Stimulated activated CD4-positive, alpha-beta T cell treated with anti-CD3 and anti-CD28 coated beads, Interleukin-12 subunit alpha, Interleukin-12 subunit beta, amount 100 ng/mL, for 4 hours (primary cell): ENCODE measurements at regions not wholly inside any gene's neighbourhood (a gene's known extent, or its start where the extent isn't known, plus 50 kb on each side); places are given as distances from the start of the nearest gene placed in this dataset.

Source experiments
- DNase-seq: peaks from one replicate; pipeline ENCODE4 v3.0.0-alpha.2; 2020

DNA sequence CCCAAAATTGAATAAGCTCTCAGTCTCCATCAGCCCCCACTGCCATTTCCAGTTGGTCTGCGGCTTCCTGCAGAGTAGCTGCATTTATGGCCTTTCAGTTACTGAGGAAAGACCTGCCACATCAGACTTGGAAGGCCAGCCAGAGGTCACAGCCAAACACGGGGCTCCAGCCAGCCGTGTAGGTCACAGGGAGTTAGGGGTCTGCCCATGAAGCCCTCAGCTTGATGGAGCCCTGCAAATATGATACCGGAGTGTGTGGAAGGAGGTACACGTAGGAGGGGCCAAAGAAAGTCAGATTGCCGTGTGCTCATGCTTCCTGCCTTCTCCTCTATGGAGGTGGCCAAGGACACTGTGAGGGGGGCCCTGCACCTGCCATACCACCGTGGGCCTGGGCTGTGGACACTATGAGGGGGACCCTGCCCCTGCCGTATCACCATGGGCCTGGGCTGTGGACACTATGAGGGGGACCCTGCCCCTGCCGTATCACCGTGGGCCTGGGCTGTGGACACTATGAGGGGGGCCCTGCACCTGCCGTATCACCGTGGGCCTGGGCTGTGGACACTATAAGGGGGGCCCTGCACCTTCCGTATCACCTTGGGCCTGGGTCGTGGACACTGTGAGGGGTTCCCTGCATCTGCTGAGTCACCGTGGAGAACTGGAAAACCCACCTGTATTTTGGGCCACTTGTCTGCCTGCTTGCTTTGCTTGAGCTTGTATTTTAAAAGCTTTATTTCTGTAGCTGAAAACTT is 335.7 kb upstream of the SHH start:
- DNase-seq = no peak

DNA sequence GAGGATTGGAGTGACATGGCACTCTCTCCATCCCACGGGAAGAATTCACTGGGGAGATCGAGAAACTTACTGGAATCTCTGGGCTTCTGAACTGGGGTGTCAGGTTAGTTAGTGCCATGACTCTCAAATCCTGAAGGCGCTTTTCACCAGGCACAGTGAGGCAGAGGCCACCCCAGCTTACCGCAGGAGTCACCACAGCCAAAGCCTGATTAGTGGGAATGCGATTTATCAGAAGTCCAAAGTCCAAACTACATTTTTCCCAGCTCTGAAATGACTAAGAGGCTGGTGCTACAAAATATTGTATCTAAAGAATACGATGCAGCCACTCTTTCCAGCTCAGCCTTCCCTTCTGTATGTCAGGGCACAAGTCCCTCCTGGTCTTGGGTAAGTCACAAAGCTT is 334.8 kb upstream of the SHH start:
- DNase-seq = no peak

DNA sequence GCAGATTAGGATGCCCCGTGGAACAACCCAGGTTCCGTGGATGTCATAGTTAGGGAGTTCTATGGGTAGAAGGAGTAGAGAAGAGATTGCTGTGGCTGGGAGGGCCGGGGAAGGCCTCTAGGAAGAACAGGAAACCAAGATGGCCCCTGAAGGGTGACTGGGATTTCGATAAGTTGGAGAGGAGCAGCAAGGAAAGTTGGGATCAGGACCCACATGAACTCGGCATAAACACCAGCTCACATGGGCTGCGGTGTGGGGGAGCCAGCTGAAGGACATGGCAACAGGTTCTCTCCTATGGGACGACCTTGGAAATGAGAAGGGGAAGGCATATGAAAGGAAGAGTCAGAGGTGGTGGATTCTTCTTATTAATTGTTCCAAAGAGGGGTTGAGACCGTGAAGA is 333.7 kb upstream of the SHH start:
- no peak for DNase-seq

DNA sequence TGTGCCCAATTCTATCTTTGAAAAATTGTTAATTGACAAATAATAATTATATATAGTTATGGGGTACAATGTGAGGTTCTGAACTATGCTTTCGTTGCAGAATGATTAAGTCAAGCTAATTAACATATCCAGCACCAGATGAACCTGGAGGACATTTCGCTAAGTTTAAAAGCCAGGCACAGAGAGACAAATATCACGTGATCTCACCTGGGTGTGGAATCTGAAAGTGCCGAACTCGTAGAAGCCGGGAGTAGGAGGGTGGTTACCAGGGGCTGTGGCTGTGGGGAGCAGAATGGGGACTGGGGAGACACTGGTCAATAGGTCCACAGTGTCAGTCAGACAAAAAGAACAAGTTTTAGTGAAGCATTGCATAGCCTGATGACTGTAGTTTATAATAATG is 332.9 kb upstream of the SHH start:
- DNase-seq = no peak

DNA sequence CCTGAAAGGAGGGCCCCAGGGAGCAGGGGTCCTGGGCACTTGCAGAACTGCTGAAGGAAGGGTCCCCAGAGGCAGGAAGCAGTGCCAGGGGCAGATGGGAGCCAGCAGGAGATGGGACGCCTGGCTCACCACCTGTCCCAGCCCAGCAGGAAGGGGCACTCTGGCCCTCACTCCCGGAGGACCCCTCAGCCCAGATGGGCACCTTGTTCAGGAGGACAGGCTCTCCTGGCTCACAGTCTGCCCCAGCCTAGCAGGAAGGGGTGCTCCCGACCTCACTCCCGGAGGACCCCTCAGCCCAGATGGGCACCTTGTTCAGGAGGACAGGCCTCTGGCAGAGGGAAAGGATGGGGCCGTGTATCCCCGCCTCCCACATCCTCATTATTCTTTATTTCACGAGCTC is 331.4 kb upstream of the SHH start:
- no peak for DNase-seq

DNA sequence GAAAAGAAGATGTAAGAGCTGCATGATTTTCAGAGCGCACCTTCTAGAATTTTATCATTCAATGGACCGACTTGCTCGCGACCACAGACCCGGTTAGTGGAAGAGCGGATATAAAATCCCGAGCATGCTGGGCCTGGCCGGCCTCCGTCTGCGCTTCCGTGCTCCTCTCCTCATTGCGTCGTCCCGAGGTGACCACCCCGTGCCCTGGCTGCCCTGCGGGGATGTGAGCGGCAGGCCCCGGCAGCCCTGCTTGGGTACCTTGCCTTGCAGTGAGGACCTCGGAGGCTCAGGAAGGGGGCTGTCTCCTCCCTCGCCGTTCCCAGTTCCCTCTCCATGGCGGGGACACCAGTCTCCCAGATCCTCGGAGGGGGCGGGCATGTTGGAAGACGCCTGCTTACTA is 330.9 kb upstream of the SHH start:
- no peak for DNase-seq

DNA sequence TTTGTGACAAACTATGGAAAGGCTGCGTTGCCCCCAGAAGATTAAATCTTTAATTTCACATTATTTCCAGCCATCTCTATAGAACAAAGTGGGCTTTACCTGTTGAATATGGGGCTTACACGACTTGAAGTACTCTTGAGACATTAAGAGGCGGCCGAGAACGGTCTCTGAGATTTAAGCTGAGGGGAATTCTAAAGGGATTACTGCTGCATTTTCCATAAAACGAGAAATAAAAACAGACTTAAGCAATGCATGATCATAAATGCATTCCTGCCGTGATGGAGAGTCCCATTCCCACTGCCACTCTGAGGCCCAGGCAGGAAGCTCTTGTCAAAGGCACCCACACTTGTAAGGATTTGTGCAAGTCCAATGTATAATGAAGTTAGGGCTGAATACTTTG is 329.7 kb upstream of the SHH start:
- DNase-seq = no peak

DNA sequence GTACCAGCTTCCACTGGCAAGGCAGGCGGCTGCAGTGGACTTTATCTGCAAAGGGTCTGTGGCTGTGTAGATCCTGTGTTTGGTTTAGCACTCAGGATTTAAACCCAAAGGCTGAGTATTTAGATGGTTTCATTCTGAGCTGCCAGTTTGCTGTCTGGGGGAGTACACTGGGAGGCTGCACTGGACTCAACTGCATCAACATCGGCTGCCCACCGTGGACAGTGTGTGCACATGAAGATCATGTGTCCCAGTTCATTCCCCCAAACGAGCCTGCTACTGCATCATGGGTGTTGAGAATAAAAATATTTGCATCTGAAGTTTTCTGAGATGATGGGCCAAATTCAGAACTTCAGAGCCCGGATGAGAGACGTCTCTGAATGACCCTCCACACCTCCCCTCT is 328.6 kb upstream of the SHH start:
- DNase-seq = no peak

DNA sequence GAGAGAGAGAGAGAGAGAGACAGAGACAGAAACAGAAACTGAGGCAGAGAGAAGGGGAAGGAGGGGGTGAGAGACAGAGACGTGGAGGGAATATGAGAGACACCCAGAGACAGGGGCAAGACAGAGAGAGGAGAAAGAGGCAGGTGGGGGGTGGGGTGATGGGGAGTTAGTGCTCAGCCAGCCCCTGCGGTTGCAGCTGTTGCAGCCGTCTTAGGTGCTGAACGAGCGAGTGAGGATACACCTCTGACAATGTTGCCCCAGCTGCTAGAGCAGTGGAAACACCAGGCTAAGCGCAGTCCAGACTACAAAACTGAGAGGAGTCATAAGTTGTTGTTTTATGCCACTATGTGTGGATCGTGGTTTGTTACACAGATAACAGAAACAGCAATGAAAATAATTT is 328.2 kb upstream of the SHH start:
- DNase-seq = no peak

DNA sequence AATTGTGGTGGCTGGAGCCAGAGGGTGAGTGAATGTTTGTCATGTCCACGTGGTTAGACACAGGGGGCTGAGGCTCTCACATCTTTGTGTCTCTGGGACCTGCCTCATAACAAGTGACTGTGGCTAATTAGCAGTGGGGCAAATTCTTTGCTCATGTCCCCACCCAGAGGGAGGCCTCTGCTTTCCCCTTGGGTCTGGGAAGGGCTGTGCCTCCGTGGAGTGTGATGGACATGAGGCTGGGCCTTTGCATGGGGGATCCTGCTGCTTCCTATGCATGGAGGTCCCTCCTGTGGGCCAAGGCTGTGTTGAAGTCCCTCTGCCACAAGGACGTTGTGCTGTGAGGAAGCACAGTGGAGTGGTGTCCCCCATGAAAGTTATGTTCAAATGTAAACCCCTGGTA is 327.4 kb upstream of the SHH start:
- no peak for DNase-seq

DNA sequence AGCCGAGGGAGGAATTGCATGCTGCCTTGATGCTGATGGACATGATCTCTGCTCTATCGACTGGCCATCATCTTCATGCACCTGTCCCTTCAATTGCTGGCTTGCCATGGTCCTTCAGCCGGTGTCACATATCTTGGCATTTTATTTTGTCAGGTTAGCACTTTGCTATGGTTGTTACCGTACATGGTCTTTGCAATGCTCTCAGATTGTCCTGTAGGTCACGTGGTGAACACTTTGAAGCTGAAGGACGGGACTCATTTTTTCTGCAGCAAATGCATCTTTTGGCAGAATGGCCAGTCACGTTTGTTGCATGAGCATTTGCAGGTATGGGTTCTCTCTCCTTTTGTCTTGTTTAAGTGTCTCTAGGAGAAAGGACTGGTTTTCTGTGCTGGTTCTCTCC is 326.8 kb upstream of the SHH start:
- DNase-seq = no peak

DNA sequence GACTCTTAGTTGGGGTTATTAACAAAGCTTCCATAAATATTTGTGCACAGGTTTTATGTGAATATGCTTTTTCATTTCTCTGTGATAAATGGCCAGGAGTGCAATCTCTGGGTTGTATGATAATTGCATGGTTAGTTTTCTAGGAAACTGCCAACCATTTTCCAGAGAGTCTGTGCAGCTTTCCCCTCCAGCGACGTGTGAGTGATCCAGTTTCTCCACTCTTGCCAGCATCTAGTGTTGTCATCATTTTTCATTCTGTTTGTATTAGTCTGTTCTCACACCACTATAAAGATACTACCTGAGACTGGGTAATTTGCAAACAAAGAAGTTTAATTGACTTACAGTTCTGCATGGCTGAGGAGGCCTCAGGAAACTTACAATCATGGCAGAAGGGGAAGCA is 319.6 kb upstream of the SHH start:
- no peak for DNase-seq

DNA sequence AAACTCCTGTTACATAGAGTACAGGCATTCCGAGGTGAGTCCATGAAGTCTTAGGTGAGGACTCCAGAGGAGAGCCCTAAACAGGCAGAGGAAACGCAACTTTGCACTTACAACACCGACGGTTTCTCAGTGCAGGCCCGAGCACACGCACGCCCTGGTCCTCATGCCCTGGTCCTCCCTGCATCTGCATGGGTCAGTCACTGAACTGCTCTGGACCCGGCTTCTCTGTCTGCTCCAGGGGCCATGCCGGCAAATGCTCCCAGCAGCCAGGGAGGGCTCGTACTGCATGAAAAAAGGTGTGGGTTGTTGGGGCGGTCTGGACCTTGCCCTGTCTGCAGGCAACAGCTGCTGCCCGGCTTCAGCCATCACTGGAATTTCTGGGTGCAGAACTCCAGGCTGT is 317.3 kb upstream of the SHH start:
- DNase-seq = no peak

DNA sequence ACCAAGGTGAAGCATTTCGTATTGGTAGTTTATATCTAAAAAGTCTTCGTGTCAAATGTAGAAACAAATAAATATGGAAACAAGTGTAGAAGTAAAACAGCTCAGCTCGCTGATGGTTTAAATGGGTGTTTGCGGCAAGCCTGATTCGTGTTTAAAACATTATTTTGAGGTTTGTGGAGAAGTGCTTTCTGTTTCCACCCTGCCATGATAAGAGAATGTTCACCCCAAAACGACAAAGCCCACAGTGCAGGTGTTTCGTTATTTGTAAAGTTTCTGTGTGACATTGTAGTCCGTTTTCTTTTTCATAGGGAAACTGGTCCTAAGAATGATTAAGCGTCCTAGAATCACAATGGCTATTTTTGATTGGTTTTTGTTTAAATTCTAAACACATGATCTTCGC is 316.2 kb upstream of the SHH start:
- DNase-seq = no peak

DNA sequence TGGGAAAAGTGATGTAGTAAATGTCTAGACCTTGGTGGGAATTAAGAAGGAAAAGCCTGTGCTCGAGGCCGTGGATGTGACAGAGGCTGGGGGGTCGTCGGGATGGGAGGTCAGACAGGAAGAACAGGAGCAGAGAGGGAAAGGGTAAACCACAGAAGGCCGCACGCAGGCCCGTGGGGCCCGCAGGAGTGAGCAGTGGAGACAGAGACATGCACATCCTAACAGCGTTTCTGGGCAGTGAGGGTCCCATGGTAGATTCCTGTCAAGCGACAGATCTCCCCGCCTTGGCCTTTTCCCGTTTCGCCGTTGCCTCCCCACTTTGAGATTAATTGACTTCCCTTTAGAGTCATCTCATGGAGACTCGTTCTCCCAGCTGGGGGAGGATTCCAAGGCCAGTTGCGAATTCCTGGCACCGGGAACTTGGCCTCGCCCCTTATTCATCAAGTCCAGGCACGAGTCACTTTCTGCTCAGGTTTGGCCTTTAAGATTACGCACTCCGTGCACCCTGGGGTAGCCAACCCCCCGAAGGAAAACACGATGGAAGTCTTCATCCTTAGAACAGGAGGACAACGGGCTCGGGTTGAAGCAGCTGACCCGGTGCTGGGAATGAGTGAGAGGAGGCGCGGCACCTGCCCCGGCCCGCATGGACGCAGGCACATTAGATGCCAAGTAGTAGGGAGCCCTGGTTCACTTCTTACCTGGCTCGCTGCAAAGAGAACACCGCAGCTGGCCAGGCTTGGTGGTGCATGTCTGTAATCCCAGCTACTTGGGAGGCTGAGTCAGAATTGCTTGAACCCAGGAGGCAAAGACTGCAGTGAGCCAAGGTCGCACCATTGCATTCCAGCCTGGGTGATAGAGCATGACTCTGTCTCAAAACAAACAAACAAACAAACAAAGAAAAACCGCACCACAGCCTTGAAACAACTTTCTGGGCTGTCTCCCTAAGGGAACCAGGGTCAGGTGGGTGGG is 315.2 kb upstream of the SHH start:
- DNase-seq = no peak

DNA sequence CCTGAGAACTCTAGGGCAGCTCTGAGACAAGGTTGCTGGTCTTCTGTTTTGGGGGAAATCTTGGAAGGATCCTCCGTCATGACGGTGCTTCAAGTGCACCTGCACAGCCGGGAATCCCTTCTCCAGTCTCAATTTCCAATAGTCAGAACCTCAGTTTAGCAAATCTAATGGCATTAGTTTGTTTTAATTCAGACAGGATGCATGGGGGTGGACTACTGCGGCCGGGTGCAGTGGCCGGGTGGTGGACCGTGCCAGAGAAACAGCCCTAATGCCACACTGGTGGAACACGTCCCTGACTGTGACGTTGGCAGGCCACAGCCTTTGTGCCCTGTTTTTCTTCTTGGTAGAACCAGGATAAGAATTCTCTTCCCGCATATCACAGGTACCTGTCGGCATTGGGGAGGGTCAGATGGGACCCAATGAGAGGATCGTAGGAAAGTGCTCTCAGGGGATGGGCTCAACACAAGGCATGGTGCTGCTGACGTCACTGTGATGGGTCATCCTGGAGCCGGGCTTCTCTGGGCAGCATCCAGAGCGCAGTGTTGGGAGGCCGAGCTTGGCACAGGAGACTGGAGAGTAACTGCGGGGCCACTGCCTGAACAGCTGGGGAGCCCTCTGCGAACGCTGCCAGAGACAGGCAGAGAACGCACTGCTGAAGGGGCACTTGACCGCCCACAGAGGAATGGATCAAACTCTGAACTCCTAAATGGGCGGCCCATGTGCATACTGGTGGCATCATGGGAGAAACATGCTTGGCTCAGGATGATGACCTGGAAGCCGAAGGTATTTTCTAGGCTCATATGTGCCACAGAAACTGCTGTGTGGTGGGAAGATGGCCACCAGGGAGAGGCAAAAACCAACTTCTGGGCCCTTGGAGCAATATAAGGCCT is 313.8 kb upstream of the SHH start:
- no peak for DNase-seq

DNA sequence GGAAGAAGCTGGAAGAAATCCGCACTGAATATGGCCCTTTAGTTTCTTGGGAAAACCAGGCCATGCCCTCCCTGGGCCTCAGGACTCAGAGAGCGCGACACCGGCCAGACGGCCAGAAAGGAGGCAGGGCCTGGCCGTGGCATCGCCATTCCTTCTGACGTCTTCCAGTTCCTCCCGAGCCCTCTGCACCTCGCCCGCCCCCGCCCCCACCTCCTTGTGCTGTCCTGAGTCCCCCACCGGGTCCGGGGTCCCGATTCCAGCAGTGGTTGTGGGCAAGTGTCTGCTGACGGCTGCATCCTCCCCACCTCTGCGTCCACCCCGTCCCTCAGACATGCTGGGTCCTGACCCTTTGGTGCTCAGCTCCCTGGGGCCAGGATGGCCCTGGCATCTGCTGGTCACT is 312.1 kb upstream of the SHH start:
- no peak for DNase-seq

DNA sequence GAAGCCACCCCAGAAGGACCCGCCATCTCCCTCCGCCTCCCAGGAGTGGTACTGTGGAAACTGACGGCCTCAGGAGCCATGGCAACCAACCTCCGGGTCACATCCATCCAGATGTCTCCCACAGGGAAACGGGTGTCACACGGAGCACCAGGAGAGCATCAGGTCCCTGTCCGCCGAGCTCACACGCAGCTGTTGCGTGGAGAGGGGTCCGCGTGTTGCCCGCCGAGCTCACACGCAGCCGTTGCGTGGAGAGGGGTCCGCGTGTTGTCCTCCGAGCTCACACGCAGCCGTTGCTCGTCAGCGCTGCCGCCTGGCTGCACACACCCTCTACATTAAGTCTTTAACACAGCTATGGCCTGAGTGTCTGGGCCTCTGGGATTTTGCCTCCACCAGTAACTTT is 311.1 kb upstream of the SHH start:
- DNase-seq = no peak

DNA sequence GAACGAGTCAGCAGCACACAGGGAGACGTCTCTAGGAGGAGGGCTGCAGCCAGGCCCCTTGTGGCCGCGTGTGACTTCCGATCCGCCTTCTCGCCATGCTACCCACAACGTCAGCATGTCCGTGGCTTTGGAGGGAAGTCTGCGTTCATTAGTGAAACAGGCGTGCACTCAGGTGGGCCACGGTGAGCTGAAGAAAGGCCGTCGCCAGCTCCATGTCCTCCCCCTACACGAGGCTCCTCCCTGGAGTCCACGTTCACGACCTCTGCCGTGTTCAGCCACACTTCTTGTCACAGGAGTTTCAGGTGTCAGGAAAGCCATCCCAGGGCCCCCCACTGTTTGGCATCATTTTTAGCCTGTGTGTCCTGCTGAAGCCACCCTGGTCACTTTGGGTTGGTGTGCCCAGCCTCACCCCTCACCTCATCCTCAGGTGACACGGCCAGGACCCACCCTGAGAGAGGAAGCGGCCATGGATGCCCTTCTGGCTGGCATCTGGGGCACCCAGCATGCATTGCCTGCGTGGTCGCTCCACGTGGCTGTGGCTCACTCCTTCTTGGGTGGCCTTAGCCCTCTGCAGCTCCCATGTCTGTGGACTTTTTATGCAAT is 310.6 kb upstream of the SHH start:
- no peak for DNase-seq

DNA sequence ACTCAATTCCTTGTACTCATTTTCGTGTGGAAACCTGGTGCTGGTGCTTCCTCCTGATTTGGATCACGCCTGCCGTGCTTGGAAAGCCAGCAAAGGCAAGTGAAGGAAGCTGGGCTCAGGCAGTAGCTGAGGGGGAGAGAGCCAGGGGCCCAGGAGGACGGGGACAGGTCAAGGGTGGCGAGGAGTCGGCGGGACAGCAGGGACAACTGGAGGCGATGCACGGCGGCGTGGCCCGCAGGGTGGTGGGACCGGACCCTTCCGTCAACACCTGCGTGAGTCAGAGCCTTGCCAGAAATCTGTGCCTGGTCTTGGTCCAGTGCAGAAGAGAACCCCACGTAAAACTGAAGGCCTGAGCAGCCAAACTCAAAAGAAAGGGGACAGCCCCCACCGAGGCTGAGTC is 309.7 kb upstream of the SHH start:
- no peak for DNase-seq

DNA sequence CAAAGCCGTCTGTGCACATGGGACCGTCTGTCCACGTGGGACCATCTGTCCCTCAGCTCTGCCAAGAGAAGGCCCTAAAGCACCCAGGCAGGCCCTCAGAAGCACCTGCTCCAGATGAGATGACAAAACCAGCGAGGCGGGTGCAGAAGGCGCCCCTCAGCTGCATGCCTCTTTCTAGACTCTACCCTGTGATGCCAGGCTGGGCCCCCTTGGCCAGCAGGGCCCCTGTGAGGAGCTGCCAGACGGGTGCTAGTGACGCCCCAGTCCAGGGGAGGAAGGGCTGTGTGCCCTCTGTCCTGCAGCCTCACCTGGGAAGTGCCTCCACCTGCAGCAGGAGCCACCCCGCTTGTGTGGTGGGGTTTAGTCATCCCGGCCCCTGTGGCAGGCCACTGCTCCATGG is 309.2 kb upstream of the SHH start:
- DNase-seq = no peak

DNA sequence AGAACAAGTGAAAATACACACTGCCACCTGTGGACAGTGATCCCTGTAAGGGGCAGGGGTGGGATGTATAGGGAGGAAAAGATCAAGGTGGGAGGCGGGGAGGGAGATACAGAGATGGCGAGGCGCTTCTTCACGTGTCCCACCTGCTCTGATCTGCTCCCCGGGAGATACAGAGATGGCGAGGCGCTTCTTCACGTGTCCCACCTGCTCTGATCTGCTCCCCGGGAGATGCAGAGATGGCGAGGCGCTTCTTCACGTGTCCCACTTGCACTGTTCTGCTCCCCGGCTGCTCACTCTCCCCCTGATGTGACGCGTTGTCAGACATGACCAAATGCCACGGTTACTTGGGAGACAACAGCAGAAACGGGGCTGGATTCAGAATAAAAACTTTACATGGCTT is 308.3 kb upstream of the SHH start:
- no peak for DNase-seq

DNA sequence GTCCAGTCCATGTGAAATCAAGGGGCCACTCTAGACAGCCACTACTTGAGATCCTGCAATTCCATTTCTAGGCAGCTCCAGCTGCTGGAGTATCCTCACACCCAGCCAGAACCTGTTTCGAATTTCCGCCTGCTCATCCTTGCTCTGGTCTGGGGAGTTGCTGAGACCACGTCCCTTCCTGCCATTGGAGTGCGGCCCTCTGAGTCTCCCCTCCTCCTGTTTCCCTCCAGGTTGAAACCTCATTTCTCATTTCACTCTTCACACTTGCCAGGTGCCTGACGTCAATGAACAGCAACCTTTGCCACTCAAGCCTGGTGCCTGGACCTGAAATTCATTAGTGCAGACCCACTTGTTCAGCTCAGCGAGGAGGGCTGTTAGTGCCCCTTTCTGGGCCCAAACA is 307.5 kb upstream of the SHH start:
- DNase-seq = no peak
